Ecto neural progenitor cell (in vitro differentiated cells): ENCODE measurements at regions not wholly inside any gene's neighbourhood (a gene's known extent, or its start where the extent isn't known, plus 50 kb on each side); places are given as distances from the start of the nearest gene placed in this dataset.

Experiments used
- DNase-seq: peaks from one replicate; pipeline ENCODE4 v3.0.0-alpha.2; 2018; ENCODE audit warnings: low spot score

DNA sequence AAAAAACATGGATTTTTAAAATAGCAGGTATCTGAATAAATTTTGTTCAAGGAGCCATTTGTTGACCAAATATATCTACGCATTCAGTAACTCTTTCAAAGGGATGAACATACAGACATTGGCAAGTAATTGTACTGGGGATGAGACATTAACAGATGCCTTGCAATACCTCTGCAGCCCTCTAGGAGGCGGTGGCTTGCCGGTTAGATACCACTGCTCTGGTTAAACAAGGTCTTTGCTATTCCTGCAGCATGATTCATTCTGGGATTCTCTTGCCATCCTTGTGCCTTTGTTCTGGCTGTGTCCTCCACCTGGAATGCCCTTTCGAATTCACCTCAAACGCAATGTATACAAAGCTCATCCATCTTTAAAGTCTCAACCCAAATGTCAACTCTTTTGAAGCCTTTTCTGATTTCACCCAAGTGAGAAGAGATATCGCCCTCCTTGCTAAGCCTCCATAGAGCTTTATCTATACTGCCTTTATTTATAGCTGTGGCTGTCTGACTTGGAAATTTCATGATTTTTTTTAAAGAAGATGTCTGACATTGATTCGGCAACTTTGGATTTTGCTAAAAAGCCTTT is 131.0 kb upstream of the SRRM4 start:
- DNase-seq, result peak; percentile 67

DNA sequence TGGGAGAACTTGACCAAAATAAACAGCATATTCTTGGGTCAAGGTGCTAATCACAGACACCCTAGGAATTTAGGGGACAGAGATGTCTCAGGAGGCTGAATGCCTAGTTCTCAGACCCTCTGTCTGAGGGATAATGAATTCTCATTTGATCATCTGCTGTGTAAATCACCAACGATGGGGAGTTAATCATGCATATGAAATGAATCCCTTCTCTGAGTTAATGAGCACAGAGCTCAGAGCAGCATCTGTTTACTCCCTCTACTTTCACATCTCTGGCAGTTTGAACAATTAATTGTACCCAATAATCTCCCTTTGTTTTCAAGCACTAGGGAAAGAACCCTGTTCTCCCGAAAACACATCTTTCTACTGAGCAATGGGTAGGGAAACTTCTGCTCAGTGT is 129.4 kb upstream of the SRRM4 start:
- DNase-seq, result no peak

DNA sequence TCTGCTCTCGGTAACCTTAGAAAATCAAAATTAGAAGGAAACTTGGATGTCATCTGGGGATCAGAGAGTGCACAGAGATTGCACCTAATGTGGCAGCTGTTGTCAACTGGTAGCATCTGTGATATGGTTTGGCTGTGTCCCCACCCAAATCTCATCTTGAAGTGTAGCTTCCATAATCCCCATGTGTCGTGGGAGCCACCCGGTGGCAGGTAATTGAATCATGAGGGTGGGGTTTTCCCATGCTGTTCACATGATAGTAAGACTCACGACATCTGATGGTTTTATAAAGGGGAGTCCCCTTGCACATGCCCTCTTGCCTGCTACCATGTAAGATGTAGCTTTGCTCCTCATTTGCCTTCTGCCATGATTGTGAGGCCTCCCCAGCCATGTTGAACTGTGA is 127.7 kb upstream of the SRRM4 start:
- no peak for DNase-seq

DNA sequence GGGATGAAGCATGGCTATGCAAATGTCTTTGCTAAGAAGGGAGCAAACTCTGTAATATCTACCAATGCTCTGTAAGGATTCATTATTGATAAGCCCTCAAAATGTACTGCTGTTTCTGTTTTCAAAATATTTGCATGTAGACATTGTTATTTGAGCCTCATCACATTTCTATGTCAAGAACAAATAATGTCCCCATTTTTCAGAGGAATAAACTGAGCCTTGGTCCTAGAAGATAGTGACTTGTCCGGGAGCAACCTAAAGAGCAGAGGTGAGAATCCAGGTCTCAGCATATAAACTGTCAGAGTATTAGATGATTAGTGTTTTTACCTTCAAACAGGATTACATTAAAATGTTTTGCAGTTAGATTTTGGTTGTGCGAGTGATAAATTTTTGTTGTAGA is 125.5 kb upstream of the SRRM4 start:
- DNase-seq, result no peak

DNA sequence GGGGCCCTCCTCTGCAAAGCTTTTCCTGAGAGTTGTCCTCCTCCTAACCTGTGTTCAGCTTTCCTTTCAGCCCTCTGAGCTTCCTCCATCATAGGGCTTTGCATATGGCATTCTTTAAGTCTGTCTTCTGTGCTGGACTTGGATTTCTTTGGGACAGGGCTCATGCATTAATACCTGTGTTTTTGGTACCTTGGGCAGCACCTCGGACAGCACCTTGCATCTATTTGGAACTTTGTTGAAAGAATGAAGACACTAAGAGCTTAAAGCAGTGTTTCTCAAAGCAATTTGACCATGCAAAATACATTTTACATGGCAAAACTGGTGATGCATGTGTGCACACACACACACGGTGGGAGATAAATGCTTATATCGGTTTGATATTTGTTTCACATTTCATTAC is 115.0 kb upstream of the SRRM4 start:
- no peak for DNase-seq

DNA sequence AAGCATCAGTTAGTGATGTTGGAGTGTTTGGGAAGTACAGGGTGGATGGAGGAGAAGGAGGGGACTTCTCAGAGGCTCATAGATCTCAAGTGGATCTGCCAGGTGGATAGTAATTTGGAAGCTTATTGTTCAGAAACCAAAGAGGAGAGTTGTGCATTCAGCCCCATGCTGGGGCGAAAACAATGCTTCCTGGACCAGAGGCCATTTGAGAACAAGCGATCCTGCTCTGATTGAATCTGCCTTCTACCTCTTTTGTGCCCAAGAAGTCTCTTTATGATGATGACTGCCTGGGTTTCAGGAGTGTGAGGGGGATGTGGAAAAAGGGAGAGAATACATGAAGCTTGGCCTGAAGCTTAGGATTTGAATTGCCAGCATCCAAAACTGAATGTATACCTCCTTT is 110.8 kb upstream of the SRRM4 start:
- no peak for DNase-seq

DNA sequence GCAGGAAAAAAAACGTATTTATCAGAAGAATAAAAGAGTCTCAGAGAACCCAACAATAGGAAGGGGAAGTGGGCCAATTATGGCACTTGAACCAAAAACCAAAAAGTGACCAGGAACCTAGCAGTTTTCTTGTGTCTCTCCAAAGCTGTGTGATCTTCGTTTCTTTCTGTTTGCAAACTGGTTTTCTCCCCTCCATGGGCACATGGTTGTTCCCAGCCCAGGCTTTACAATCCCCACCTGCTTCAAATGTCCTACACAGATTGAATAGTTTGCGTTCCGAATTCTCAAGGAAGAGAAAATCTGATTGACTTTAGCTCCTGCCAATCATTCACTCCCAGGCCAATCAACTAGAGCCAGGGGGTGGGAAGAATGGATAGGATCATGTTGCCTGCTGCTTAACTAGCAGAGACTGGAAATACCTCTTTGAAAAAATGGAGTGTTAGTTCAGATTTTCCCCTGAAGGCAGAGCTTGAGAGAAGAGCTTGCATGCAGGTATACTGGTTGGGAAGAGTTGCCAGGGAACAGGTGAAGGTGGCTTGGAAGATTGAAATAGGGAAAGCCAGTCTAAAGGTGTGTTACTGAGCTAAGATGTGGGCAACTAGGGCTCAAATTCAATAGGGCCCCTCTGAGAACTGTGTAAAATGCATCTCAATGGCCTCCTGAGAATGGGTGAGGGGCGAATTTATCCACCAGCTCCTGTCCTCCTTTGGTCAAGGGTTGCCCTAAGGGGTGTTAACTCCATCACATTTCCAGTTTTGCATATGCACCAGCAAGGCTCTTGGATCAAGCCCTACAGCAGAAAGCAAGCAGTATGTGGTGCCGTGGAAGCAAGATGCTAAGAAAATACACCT is 106.4 kb upstream of the SRRM4 start:
- peak; percentile 74 for DNase-seq

DNA sequence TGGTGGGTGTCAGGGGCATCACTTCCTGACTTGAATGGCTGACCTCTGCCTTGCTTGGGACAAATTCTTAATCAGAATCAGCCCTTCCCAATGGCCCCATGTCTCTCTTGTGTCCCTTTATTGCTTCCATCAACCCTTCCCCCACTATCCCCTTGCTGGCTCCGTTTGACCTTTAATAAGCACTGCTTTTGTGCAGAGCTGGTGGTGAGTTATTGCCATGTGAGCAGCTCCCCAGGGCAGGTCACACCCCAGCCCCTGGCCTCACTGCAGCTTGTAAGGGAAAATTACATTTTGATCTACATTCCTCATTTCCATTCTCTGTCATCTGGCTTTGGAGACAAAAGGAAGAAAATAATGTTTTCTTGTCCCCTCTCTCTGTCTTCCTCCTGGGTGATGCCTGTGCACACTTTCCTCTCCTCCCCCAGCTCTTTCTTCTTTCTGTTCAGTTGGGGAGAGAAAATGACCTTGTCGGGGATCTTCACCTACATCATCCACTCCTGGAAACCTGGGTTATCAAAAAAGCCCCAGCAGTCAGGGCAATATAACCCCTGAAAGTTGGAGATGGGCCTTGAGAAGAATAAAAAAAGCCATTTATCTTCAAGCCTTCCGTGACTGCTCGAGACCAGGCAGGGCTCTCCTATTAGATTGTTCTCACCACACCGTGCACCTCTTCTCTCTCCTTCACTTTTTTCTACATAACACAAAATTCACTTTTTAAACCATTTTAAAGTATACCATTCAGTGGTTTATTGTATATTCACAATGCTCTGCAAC is 100.4 kb upstream of the SRRM4 start:
- no peak for DNase-seq

DNA sequence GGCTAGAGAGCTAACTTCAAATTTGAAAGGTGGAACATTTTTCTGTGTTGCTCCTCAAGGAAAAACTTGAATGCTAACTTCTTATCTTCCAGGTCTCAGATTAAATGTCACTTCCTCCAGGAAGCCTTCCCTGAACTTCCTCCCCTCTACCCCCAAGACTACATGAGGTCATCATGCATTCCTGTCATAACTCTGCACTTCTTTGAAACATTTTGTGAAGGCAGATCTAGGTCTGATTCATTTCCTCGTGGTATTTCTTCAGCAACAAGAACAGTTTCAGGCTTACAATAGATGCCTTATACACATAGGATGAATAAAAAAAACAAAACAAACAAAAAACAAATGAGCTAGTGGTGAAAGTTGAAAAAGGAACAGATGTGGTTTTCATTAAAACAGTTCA is 97.1 kb upstream of the SRRM4 start:
- no peak for DNase-seq

DNA sequence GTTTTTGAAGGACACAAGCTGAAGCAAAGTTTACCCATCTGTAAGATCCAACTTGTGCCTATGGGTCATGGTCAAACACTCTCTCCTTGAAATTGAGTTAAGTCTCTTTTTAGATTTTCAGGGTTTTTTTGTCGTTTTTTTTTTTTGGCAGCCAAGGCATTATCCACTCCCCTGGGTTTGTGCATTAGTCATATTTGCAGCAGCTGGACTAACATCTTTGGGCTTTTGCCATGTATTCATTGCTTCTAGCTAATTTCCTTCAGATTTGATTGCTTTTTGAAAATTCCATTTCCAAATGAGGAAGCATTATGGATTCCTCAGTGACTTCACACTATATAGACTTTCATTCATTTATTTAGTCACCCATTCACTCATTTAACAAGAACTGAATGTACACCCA is 80.3 kb upstream of the SRRM4 start:
- no peak for DNase-seq

DNA sequence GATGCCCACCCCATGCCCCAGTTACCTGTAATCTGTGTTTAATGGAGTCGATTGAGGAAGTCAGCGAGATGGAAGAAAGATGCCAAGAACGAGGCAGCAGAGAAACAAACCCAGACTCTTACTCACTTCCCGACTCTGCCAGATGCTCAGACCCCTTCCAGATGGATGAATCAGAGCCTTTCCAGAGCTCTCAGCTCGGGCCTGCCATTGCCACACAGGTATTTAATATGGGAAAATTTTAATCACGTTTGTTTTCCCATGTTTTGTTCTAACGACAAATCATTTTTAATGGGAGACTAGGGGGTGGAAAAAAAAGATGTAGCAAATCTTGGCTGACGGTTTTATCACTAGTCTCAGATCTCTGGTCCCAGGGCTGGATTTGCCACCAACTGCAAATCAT is 72.5 kb upstream of the SRRM4 start:
- no peak for DNase-seq

DNA sequence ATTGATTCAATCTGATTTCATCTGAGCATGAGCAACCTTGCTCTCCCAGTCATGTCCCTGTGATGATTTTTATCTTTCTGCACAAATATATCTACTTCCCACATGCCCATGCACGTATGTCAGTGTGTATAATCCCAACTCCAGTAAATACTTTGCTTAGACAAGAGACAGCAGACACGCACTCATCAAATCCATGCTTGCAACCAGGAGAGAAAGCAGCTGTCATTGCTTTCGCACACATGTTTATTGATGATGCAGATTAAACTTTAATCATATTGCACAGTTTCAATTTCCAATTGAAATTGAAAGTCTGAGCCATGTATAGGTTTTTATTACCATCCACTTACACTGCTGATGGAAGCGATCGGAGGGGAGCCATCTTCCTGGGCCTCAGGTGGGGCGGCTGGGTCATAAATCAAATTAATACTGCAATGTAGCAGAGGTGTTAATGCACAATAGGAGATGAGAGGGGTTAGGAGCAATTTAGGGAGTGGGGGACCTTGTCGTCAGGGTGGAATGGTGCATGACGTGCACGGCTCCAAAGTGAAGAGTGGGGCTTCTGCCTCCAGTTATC is 68.6 kb upstream of the SRRM4 start:
- no peak for DNase-seq

DNA sequence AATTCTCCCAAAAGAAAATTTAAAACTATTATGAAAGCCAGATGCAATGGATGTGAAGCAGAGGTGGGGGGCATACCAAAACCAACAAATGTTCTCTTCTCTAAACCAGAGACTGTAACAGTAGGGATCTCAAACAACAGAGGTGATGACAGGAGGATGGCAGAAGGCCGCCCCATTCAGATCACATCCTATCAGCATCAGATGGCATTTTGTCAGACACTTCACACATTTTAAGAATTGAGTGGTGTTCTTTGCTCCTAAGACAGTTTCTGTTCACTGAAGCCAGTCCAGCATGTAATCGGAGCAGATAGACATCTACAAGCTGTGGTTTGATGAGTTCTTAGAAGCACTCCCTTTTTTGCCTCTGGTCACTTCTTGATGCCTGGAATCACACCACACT is 59.6 kb upstream of the SRRM4 start:
- no peak for DNase-seq

DNA sequence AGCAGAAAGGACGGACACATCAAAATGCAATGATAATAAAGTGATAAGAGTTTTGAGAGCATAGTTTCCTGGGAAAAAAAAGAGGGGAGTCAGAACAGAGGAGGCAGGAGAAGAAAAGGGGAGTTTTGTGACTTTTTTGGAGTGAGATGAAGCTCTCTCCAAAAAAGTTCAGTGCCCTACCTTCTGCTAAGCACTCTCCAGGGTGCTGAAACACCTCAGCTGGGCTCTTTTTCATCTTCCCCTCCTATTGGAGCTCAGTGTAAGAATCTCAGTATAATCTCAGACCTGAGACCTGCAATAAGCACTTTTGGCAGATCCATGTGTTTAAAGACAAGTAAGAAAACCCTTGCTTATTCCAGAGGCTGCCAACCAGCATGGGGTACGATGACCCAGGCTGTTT is 58.9 kb upstream of the SRRM4 start:
- DNase-seq, result peak; percentile 58

DNA sequence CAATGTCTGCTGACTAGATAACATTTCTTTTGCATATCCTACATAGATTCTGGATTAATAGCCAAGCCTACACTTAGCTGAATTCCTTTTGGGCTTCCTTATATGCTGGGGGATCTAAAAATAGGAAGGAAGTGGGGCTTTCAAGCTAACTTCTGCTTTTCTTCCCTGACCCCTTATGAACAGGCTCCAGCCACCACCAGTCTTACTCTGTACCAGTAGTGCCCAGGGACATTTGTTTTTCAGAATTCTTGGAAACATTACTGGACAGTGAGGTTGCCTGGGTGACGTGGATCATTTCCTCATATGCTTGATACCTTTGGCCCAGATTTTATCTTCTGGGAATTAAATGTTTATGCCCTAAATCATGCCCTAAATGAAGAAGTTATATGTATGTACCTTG is 55.9 kb upstream of the SRRM4 start:
- no peak for DNase-seq

DNA sequence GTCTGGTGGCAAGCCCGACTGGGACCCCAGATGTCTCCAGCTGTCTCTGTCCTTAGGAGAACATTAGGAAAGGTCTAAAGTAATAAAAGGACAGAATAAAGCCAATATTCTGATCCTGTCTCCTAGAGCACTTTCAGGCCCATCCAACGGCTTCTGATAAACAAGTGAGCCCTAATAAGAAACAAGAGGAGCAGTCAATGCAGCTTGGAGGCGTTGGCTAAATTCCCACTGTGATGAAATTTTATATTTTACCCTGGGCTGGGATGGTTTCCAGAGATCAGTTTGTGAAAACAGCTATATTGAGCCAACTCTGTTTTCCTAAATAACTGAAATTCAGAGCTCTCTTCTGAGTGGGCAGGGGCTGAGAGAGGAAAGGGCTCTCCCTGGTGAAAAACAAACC is 55.5 kb upstream of the SRRM4 start:
- DNase-seq, result no peak
